Testis (tissue), 2 donors: ENCODE measurements at regions not wholly inside any gene's neighbourhood (a gene's known extent, or its start where the extent isn't known, plus 50 kb on each side); places are given as distances from the start of the nearest gene placed in this dataset.
"Not testable (repeated sequence)": the region's sequence is repeated elsewhere in the genome, so short reads cannot be mapped to it uniquely, and the experiment has no call there.

Experiments
- DNase-seq: peaks from one replicate; pipeline ENCODE4 v3.0.0-alpha.2; 2019
- H3K27ac ChIP-seq, 2 donors: fragments of 200-600 bp; sonication (generic); one replicate each; pipeline ENCODE4 v1.5.1; 2019
- H3K27me3 ChIP-seq: fragments of 200-600 bp; sonication (generic); one replicate; pipeline ENCODE4 v1.5.1; 2019
- H3K36me3 ChIP-seq: fragments of 200-600 bp; sonication (generic); one replicate; pipeline ENCODE4 v1.5.1; 2017; ENCODE audit warnings: low read depth; ENCODE audit errors: missing control alignments
- H3K4me1 ChIP-seq: fragments of 200-600 bp; sonication (generic); one replicate; pipeline ENCODE4 v1.5.1; 2019
- H3K4me3 ChIP-seq, 2 donors: fragments of 200-600 bp; sonication (generic); one replicate each; pipeline ENCODE4 v1.5.1; 2017 to 2019
- H3K9me3 ChIP-seq: fragments of 200-600 bp; sonication (generic); one replicate; pipeline ENCODE4 v1.5.1; 2017
- POLR2A ChIP-seq: fragments of 450-650 bp; IDR thresholded peaks from one replicate; pipeline ENCODE4 v1.6.1; 2017; ENCODE audit warnings: antibody characterized with exemption, mild to moderate bottlenecking, moderate library complexity
- WGBS, 2 donors: methylation state at CpG; one replicate each; pipeline ENCODE4 v1.1.5; 2018; 5-methylcytosine and 5-hydroxymethylcytosine counted together
- intact Hi-C: fragments of 100-400 bp; cut with DNase I; formaldehyde crosslinking; loops from one replicate; pipeline ENCODE4 v1.15.1; 2023; ENCODE audit warnings: low total_unique reads
- TF ChIP-seq, protein P1 (sequence below), 3 experiments: fragments of 450-650 bp in 2 of 3; fragments of 200-600 bp in 1 of 3; sonication (generic) in 1 of 3; IDR thresholded peaks; one replicate each; pipeline ENCODE4 v1.5.1; 2016 to 2019; ENCODE audit warnings: antibody characterized with exemption in 3 of 3, mild to moderate bottlenecking in 2 of 3, moderate library complexity in 1 of 3

DNA sequence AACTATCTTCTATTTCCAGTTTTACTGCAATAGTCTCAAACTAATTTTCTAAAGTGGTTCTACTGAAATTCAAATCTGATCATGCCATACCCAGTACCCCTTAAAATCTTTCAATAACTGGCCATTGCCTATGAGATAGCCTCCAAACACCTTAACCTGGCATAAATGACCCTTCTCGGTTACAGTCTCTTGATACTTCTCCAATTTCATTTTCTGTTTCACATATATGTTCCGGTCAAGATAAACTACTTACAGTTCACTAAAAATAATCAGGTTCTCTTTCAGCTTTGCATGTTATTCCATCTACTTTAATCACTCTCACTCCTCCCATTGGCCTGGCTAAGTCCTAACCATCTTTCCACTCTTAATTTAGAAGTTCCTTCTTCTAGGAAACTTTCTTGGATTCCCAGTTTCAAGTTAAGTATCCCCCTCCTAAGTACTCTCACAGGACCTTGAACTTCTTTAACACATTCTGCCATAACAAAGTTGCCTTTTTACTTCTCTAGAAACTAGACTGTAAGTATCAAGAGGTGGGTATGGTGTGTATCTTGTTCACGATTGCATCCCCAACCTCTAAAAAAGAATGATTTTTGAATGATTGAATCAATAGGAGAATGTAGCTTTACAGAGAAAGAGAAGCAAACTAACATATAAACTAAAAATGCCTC is 110.2 kb upstream of the RBBP8 start:
- no peak for DNase-seq
- intact Hi-C loops = no loop called here
- Histone ChIP-seq H3K27me3 (no peaks in the 10 kb centered on the region), H3K36me3 (no peaks in the 10 kb centered on the region), H3K4me1 (no peaks in the 10 kb centered on the region), H3K9me3 (no peaks in the 10 kb centered on the region), H3K4me3 (no peak overlapping the region), H3K27ac (no peak overlapping the region)
- 80 to 81% methylated on average over 3 of the region's 3 CpGs for WGBS, 2 donors
- TF ChIP-seq, protein P1, sequence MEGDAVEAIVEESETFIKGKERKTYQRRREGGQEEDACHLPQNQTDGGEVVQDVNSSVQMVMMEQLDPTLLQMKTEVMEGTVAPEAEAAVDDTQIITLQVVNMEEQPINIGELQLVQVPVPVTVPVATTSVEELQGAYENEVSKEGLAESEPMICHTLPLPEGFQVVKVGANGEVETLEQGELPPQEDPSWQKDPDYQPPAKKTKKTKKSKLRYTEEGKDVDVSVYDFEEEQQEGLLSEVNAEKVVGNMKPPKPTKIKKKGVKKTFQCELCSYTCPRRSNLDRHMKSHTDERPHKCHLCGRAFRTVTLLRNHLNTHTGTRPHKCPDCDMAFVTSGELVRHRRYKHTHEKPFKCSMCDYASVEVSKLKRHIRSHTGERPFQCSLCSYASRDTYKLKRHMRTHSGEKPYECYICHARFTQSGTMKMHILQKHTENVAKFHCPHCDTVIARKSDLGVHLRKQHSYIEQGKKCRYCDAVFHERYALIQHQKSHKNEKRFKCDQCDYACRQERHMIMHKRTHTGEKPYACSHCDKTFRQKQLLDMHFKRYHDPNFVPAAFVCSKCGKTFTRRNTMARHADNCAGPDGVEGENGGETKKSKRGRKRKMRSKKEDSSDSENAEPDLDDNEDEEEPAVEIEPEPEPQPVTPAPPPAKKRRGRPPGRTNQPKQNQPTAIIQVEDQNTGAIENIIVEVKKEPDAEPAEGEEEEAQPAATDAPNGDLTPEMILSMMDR (IDR thresholded peaks at IDR 0.05) = no peak
- TF ChIP-seq POLR2A = no peak

DNA sequence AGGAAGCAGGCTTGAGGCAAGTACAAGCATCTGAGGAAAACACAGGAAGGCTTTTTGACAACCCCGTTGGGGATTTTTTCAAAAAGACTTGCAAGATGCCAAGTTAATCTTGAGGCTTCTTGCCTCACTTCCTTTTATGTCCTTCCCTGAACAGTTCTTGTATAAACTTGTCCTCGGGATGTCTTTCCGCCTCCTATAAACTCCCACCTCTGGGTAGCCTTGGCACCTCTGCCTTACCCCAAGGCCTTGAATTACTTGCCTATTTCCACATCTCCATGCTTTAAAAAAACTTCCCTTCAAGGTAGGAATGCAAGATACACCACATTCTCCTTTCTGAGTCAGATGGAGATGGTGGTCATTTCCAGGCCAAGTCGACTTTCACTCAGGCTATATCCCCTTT is 106.4 kb upstream of the RBBP8 start:
- WGBS, 2 donors = 70 to 78% methylated on average over 4 of the region's 4 CpGs
- TF ChIP-seq, protein P1 (IDR thresholded peaks at IDR 0.05) = no peak
- no peak for TF ChIP-seq POLR2A
- intact Hi-C loops = no loop called here
- Histone ChIP-seq H3K27ac (no peak overlapping the region), H3K4me3 (no peak overlapping the region), H3K36me3 (no peaks in the 10 kb centered on the region), H3K4me1 (no peaks in the 10 kb centered on the region), H3K27me3 (no peaks in the 10 kb centered on the region), H3K9me3 (no peaks in the 10 kb centered on the region)
- no peak for DNase-seq

DNA sequence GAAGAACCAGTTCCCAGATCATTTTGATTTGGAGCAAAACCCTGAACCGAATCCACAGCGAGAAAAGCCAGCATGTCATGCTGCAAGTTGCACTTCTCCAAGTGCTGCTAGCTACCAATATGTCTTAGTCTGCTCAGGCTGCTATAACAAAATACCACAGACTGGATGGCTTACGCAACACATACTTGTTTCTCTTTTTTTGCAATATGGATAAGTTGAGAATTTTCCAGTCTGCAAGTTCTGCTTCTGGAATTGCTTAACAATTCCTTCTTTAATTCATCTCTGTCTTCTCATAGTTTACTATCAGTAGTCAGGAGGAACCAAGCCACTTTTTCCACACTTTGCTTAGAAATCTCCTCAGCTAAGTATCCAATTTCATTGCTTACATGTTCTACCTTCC is 105.9 kb upstream of the RBBP8 start:
- Histone ChIP-seq H3K36me3 (no peaks in the 10 kb centered on the region), H3K9me3 (no peaks in the 10 kb centered on the region), H3K27me3 (no peaks in the 10 kb centered on the region), H3K4me1 (no peaks in the 10 kb centered on the region), H3K27ac (no peak overlapping the region), H3K4me3 (no peak overlapping the region)
- 96 to 98% methylated on average over 3 of the region's 3 CpGs for WGBS, 2 donors
- no peak for TF ChIP-seq POLR2A
- TF ChIP-seq, protein P1 (IDR thresholded peaks at IDR 0.05) = no peak
- no peak for DNase-seq
- intact Hi-C loops = no loop called here

DNA sequence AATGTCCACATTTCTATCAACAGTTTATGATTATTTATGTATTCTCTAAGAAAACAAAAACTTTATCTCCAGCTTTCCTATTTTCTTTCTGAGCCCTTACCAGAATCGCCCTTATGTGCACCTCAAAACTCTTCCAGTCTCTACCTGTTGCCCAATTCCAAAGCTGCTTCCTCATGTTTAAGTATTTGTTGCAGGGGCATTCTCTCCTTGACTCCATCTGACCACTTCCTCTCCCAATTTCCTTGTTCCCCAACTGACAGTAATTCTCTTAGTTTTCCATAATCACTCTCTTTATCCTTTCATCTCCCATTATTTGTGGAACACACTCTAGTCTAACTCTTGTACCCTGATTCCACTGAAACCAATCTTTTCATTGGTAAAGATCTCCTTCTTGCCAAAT is 105.4 kb upstream of the RBBP8 start:
- TF ChIP-seq POLR2A = no peak
- intact Hi-C loops = no loop called here
- Histone ChIP-seq H3K27me3 (no peaks in the 10 kb centered on the region), H3K9me3 (no peaks in the 10 kb centered on the region), H3K27ac (no peak overlapping the region), H3K4me1 (no peaks in the 10 kb centered on the region), H3K4me3 (no peak overlapping the region), H3K36me3 (no peaks in the 10 kb centered on the region)
- no peak for DNase-seq
- 92 to 95% methylated on average over 1 of the region's 1 CpG for WGBS, 2 donors

DNA sequence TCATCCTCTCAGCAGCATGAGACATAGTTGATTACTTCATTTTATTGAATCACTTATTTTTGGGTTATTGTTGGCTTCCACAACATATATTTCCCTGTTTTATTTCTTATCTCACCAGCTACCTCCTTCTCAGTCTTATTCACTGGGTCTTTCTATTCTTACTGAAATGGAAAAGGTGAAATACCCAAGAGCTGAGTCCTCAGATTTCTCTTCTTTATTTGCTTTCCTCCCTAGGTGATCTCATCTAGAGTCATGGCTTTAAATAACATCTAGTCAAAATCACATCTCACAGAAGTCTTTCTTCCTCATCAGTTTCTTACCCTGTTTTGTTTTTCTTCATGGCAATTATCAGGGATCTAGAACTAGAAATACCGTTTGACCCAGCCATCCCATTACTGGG is 105.0 kb upstream of the RBBP8 start:
- no peaks in the 10 kb centered on the region for H3K4me1 ChIP-seq
- no peaks in the 10 kb centered on the region for H3K36me3 ChIP-seq
- no peak for TF ChIP-seq POLR2A
- TF ChIP-seq, protein P1 (IDR thresholded peaks at IDR 0.05) = no peak
- DNase-seq = no peak
- no peaks in the 10 kb centered on the region for H3K27me3 ChIP-seq
- H3K27ac ChIP-seq = no peak overlapping the region
- no peak overlapping the region for H3K4me3 ChIP-seq
- 92 to 95% methylated on average over 1 of the region's 1 CpG for WGBS, 2 donors
- H3K9me3 ChIP-seq = no peaks in the 10 kb centered on the region
- intact Hi-C loops = no loop called here

DNA sequence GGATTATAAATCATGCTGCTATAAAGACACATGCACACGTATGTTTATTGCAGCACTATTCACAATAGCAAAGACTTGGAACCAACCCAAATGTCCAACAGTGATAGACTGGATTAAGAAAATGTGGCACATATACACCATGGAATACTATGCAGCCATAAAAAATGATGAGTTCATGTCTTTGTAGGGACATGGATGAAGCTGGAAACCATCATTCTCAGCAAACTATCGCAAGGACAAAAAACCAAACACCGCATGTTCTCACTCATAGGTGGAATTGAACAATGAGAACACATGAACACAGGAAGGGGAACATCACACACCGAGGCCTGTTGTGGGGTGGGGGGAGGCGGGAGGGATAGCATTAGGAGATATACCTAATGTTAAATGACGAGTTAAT is 104.5 kb upstream of the RBBP8 start:
- H3K4me3 ChIP-seq, H3K27me3 ChIP-seq, H3K9me3 ChIP-seq, H3K4me1 ChIP-seq, DNase-seq, intact Hi-C loops, H3K36me3 ChIP-seq, H3K27ac ChIP-seq: not testable (repeated sequence)
- WGBS, 2 donors = 92 to 94% methylated on average over 6 of the region's 6 CpGs
